AG04450 (cell line): ENCODE measurements at regions not wholly inside any gene's neighbourhood (a gene's known extent, or its start where the extent isn't known, plus 50 kb on each side); places are given as distances from the start of the nearest gene placed in this dataset.
"Not testable (repeated sequence)": the region's sequence is repeated elsewhere in the genome, so short reads cannot be mapped to it uniquely, and the experiment has no call there.

Experiments
- CTCF ChIA-PET: fragments of 300-600, 350-600 bp; formaldehyde crosslinking; extraction: SDS; loops from one replicate; lab custom pipeline; 2022; ENCODE audit warnings: antibody characterized with exemption, inconsistent platforms; lab: Charles Lee
- POLR2A ChIA-PET: fragments of 350-600 bp; formaldehyde crosslinking; extraction: SDS; loops from one replicate; lab custom pipeline; 2021; ENCODE audit warnings: antibody characterized with exemption, inconsistent platforms; lab: Yijun Ruan, JAX
- DNase-seq: peaks from one replicate; pipeline ENCODE4 v3.0.0-alpha.2; 2011; ENCODE audit warnings: low read depth, low spot score
- H3K27ac ChIP-seq: one replicate; pipeline ENCODE4 v1.5.1; 2012; ENCODE audit warnings: low read depth, low read length, control low read depth
- H3K27me3 ChIP-seq: one replicate; pipeline ENCODE4 v1.6.0; 2012; ENCODE audit warnings: low read length; ENCODE audit not compliant: control insufficient read depth, insufficient read depth
- H3K4me3 ChIP-seq: 2 replicates; pipeline ENCODE4 v1.5.1; 2011; ENCODE audit warnings: mild to moderate bottlenecking, low read depth, low read length, control low read depth
- H3K9me3 ChIP-seq: 2 replicates; pipeline ENCODE4 v1.5.1; 2012; ENCODE audit warnings: low read length; ENCODE audit not compliant: control insufficient read depth, insufficient read depth
- TF ChIP-seq, protein P1 (sequence below): IDR thresholded peaks from 2 replicates; pipeline ENCODE4 v1.5.1; 2011; ENCODE audit warnings: low read depth, low read length, control low read depth, inconsistent platforms

DNA sequence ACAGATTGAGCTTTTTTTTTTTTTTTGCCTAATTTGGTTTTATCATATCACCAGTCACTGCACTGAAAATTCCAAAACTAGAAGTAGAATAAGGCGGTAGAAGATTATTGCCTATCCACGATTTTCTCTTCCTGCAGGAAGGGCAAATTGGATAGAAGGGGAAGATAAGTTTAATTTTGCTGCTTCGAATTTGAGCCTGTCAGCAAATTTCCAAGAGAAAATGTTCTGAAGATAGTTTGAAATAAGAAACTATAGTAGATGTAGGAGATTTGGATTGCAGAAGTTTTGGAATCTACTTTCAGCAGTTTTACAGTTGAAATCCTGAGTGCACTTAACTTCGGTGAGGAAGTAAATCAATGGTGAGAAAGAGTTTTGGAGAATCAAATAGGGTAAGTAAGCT, 164.9 kb downstream of the PTBP2 start:
- DNase-seq = no peak
- Histone ChIP-seq H3K27ac (no peak overlapping the region), H3K9me3 (no peaks in the 10 kb centered on the region), H3K27me3 (no peaks in the 10 kb centered on the region), H3K4me3 (no peak overlapping the region)
- TF ChIP-seq, protein P1, sequence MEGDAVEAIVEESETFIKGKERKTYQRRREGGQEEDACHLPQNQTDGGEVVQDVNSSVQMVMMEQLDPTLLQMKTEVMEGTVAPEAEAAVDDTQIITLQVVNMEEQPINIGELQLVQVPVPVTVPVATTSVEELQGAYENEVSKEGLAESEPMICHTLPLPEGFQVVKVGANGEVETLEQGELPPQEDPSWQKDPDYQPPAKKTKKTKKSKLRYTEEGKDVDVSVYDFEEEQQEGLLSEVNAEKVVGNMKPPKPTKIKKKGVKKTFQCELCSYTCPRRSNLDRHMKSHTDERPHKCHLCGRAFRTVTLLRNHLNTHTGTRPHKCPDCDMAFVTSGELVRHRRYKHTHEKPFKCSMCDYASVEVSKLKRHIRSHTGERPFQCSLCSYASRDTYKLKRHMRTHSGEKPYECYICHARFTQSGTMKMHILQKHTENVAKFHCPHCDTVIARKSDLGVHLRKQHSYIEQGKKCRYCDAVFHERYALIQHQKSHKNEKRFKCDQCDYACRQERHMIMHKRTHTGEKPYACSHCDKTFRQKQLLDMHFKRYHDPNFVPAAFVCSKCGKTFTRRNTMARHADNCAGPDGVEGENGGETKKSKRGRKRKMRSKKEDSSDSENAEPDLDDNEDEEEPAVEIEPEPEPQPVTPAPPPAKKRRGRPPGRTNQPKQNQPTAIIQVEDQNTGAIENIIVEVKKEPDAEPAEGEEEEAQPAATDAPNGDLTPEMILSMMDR = no peak
- CTCF ChIA-PET = interaction anchor here (0.6 kb wide), 1 partner anchor 959 kb away, joined by 3 read pairs; no protein-coding TSS in a partner anchor
- POLR2A ChIA-PET = no interaction called here

- Histone ChIP-seq H3K27me3 (no peaks in the 10 kb centered on the region), H3K4me3 (no peak overlapping the region), H3K27ac (no peak overlapping the region), H3K9me3 (no peaks in the 10 kb centered on the region)
- POLR2A ChIA-PET = no interaction called here
- no peak for DNase-seq
- CTCF ChIA-PET = no interaction called here
- TF ChIP-seq, protein P1 = no peak
These were observed 165.9 kb downstream of the PTBP2 start for GRCh38 chr1:96887501-96887900.

DNA sequence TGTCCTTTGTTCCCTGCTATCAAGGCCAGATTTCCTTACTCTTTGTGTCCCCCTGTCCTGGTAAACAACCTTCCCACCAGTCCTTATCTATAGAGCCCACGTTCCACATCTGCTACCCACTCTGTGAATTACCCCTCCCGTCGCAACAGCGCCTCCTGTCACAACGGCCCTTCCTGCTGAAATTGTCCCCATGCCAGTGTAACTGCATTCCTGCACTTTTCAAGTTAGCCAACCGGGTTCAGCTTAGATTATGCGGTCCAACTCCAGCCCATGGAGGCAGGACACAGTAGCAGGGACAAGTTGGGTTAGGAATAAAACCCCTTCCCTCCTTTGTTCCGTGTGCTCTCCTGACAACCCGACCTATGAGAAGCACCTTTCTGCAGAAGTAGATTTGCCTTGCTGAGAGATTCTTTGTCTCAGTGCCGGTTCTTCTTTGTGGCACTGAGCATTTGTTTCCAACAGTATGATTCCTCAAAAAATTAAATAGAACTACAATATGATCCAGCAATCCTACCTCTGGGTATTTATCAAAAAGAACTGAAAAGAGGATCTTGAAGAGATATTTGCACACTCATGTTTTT, 180.3 kb downstream of the PTBP2 start:
- POLR2A ChIA-PET = no interaction called here
- no peaks in the 10 kb centered on the region for H3K27me3 ChIP-seq
- TF ChIP-seq, protein P1 = no peak
- no peak overlapping the region for H3K4me3 ChIP-seq
- CTCF ChIA-PET = no interaction called here
- no peak for DNase-seq
- no peak overlapping the region for H3K27ac ChIP-seq
- peaks cover 5% of the 10 kb centered on the region; the same call in 1 of the 2 replicates for H3K9me3 ChIP-seq

GRCh38 chr1:96912248-96912647, 190.7 kb downstream of the PTBP2 start:
- TF ChIP-seq, protein P1 = no peak
- H3K4me3 ChIP-seq = no peak overlapping the region
- DNase-seq = no peak
- no peak overlapping the region for H3K27ac ChIP-seq
- ChIA-PET POLR2A (no interaction called here), CTCF (no interaction called here)
- no peaks in the 10 kb centered on the region for H3K27me3 ChIP-seq
- no peaks in the 10 kb centered on the region for H3K9me3 ChIP-seq

DNA sequence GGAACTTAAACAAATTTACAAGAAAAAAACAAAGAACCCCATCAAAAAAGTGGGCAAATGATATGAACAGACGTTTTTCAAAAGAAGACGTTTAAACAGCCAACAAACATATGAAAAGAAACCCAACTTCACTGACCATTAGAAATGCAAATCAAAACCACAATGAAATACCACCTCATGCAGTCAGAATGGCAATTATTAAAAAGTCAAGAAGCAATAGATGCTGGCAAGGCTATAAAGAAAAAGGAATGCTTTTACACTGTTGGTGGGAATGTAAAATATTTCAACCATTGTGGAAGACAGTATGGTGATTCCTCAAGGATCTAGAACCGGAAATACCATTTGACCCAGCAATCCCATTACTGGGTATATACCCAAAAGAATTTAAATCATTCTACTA, 194.1 kb downstream of the PTBP2 start:
- DNase-seq, H3K27ac ChIP-seq, H3K9me3 ChIP-seq, CTCF ChIA-PET, POLR2A ChIA-PET, H3K4me3 ChIP-seq, H3K27me3 ChIP-seq: not testable (repeated sequence)
